ENCODE measurements at regions not wholly inside any gene's neighbourhood (a gene's known extent, or its start where the extent isn't known, plus 50 kb on each side); places are given as distances from the start of the nearest gene placed in this dataset.
"Not testable (repeated sequence)": the region's sequence is repeated elsewhere in the genome, so short reads cannot be mapped to it uniquely, and the experiment has no call there.

- DNase-seq (ENCODE audit: low read depth) = no peak
- TF ChIP-seq MYC (IDR thresholded peaks at IDR 0.05; ENCODE audit: low read depth, low read length) (no peak), POLR2A (IDR thresholded peaks at IDR 0.05; ENCODE audit: extremely low read depth, insufficient read length) (no peak), MAX (IDR thresholded peaks at IDR 0.05; ENCODE audit: low read depth, low read length) (0 out of 2 replicates have a peak, but pooled peaks have one; percentile 11)
These were observed 175.1 kb upstream of the SLC38A2 start for GRCh38 chr12:46547421-46548354.

GRCh38 chr12:46546634-46547273, 174.2 kb upstream of the SLC38A2 start:
- H3K4me3 ChIP-seq (ENCODE audit: low read depth, low read length) = no peak overlapping the region

More at GRCh38 chr12:46547421-46548354, 175.1 kb upstream of the SLC38A2 start:
- H3K4me3 ChIP-seq (ENCODE audit: low read depth, low read length) = no peak overlapping the region

GRCh38 chr12:46543378-46543795, 170.8 kb upstream of the SLC38A2 start:
- not testable (repeated sequence) for H3K4me3 ChIP-seq (ENCODE audit: low read depth, low read length); DNase-seq (ENCODE audit: low read depth)

More at GRCh38 chr12:46546634-46547273, 174.2 kb upstream of the SLC38A2 start:
- TF ChIP-seq POLR2A (IDR thresholded peaks at IDR 0.05; ENCODE audit: extremely low read depth, insufficient read length) (no peak), MYC (IDR thresholded peaks at IDR 0.05; ENCODE audit: low read depth, low read length) (peak; percentile 67), CTCF (IDR thresholded peaks at IDR 0.05; ENCODE audit: low read depth, low read length) (no peak), MAX (IDR thresholded peaks at IDR 0.05; ENCODE audit: low read depth, low read length) (peak; percentile 59)
- DNase-seq (ENCODE audit: low read depth) = peak; percentile 76

GRCh38 chr12:46538976-46539375, 166.4 kb upstream of the SLC38A2 start:
- TF ChIP-seq CTCF (IDR thresholded peaks at IDR 0.05; ENCODE audit: low read depth, low read length) (no peak), MAX (IDR thresholded peaks at IDR 0.05; ENCODE audit: low read depth, low read length) (no peak), POLR2A (IDR thresholded peaks at IDR 0.05; ENCODE audit: extremely low read depth, insufficient read length) (no peak), MYC (IDR thresholded peaks at IDR 0.05; ENCODE audit: low read depth, low read length) (no peak)
- DNase-seq (ENCODE audit: low read depth) = no peak
- no peak overlapping the region for H3K4me3 ChIP-seq (ENCODE audit: low read depth, low read length)

- H3K4me3 ChIP-seq (ENCODE audit: low read depth, low read length) = no peak overlapping the region
- no peak for DNase-seq (ENCODE audit: low read depth)
- no peak for TF ChIP-seq CTCF (IDR thresholded peaks at IDR 0.05; ENCODE audit: low read depth, low read length)
- TF ChIP-seq MAX (IDR thresholded peaks at IDR 0.05; ENCODE audit: low read depth, low read length) = no peak
- no peak for TF ChIP-seq MYC (IDR thresholded peaks at IDR 0.05; ENCODE audit: low read depth, low read length)
- TF ChIP-seq POLR2A (IDR thresholded peaks at IDR 0.05; ENCODE audit: extremely low read depth, insufficient read length) = no peak
These were observed 164.9 kb upstream of the SLC38A2 start for GRCh38 chr12:46537387-46537955.

- peak; percentile 88 for DNase-seq (ENCODE audit: low read depth)
- H3K4me3 ChIP-seq (ENCODE audit: low read depth, low read length) = not testable (repeated sequence)
- TF ChIP-seq MYC (IDR thresholded peaks at IDR 0.05; ENCODE audit: low read depth, low read length) (peak; percentile 73), MAX (IDR thresholded peaks at IDR 0.05; ENCODE audit: low read depth, low read length) (peak; percentile 81)
These were observed 163.7 kb upstream of the SLC38A2 start for GRCh38 chr12:46536316-46536715.

- DNase-seq (ENCODE audit: low read depth) = no peak
- TF ChIP-seq POLR2A (IDR thresholded peaks at IDR 0.05; ENCODE audit: extremely low read depth, insufficient read length) (no peak), MAX (IDR thresholded peaks at IDR 0.05; ENCODE audit: low read depth, low read length) (no peak)
- H3K4me3 ChIP-seq (ENCODE audit: low read depth, low read length) = no peak overlapping the region
These were observed 163.3 kb upstream of the SLC38A2 start for GRCh38 chr12:46535907-46536306.

Measured in NB4 (cell line).